NB4 (cell line): ENCODE measurements at regions not wholly inside any gene's neighbourhood (a gene's known extent, or its start where the extent isn't known, plus 50 kb on each side); places are given as distances from the start of the nearest gene placed in this dataset.

Experiments
- DNase-seq: peaks from one replicate; pipeline ENCODE4 v3.0.0; 2010; ENCODE audit warnings: low read depth
- H3K4me3 ChIP-seq: one replicate; pipeline ENCODE4 v1.5.1; 2011; ENCODE audit warnings: mild to moderate bottlenecking, low read depth, low read length, moderate library complexity
- CTCF ChIP-seq: IDR thresholded peaks from one replicate; pipeline ENCODE4 v1.5.1; 2012; ENCODE audit warnings: low read depth, low read length
- MAX ChIP-seq: IDR thresholded peaks from 2 replicates; pipeline ENCODE4 v1.6.1; 2011; ENCODE audit warnings: low read depth, low read length
- MYC ChIP-seq: IDR thresholded peaks from 2 replicates; pipeline ENCODE4 v1.6.1; 2011; ENCODE audit warnings: low read depth, low read length
- POLR2A ChIP-seq: IDR thresholded peaks from 2 replicates; pipeline ENCODE4 v1.6.1; 2011; ENCODE audit warnings: mild to moderate bottlenecking; ENCODE audit not compliant: insufficient read length; ENCODE audit errors: extremely low read depth

DNA sequence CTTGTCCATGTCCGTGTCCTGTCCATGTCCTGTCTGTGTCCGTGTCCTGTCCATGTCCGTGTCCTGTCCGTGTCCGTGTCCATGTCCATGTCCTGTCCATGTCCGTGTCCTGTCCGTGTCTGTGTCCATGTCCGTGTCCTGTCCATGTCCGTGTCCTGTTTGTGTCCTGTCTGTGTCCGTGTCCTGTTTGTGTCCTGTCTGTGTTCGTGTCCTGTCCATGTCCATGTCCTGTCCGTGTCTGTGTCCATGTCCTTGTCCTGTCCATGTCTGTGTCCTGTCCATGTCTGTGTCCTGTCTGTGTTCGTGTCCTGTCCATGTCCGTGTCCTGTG lies 55.0 kb upstream of the BHLHE23 start:
- TF ChIP-seq POLR2A, result no peak
- no peak for TF ChIP-seq MAX
- TF ChIP-seq CTCF, result no peak
- no peak for TF ChIP-seq MYC
- H3K4me3 ChIP-seq, result no peak overlapping the region
- no peak for DNase-seq

DNA sequence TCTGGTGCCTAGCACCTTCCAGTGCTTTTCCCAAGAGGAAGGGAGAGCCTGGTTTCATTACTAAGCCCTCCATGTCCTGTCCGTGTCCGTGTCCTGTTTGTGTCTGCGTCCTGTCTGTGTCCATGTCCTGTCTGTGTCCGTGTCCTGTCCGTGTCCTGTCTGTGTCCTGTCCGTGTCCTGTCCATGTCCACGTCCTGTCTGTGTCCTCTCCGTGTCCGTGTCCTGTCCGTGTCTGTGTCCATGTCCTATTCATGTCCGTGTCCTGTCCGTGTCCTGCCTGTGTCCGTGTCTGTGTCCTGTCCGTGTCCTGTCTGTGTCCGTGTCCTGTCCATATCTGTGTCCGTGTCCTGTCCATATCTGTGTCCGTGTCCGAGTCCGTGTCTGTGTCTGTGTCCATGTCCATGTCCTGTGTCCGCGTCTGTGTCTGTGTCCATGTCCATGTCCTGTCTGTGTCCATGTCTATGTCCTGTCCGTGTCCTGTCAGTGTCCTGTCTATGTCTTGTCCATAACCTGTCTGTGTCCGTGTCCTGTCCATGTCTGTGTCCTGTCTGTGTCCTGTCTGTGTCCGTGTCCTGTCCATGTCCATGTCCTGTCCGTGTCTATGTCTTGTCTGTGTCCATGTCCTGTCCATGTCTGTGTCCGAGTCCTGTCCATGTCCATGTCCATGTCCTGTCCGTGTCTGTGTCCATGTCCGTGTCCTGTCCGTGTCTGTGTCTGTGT lies 54.4 kb upstream of the BHLHE23 start:
- TF ChIP-seq MYC, result no peak
- no peak for TF ChIP-seq CTCF
- TF ChIP-seq MAX, result no peak
- TF ChIP-seq POLR2A, result no peak
- no peak for DNase-seq
- H3K4me3 ChIP-seq, result no peak overlapping the region

DNA sequence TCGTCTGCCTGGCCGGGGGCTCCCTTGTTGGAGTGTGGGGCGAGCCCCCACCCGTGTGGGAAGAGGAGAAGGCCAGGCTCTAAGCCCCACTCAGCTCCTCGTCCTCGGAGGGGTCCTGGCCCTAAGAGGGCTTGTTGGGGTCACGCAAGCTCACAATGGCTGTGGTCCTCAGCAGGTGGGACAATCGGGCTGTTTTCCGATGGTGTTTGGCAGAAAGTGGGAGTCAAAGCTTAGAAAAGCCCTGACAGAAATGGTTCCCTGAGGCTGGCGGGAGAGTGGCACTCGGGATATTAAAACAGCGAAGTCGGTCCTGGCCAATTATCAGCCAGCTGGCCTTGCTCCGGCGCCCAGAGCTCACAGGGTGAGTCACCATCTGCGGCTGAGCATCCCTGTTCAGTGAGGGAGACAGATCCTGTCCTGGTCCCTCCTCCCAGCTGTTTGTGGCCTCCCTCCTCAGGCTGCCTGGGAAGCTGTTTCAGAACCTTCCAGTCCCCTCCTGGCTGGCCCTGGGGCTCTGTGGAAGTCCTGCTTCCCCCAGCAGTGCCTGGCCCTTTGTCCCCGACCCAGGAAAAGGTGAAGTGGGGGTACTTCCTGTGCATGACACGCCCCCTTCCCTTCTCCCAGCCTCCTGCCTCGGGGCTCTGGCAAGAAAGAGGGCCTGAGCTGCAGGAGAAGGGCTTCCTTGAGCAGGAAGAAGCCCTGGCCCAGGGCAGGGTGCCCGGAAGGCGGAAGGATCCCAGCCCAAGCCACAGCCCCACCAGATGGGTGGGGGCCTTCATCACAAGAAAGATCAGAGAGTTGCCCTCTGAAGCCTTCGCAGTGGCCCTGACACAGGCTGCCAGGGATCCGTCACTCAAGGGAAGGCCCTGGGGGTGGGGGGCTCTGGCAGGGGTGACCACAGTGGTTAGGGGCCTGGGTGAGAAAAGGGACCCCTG lies 53.6 kb upstream of the BHLHE23 start:
- no peak for DNase-seq
- no peak overlapping the region for H3K4me3 ChIP-seq
- no peak for TF ChIP-seq CTCF
- no peak for TF ChIP-seq MAX
- no peak for TF ChIP-seq POLR2A

DNA sequence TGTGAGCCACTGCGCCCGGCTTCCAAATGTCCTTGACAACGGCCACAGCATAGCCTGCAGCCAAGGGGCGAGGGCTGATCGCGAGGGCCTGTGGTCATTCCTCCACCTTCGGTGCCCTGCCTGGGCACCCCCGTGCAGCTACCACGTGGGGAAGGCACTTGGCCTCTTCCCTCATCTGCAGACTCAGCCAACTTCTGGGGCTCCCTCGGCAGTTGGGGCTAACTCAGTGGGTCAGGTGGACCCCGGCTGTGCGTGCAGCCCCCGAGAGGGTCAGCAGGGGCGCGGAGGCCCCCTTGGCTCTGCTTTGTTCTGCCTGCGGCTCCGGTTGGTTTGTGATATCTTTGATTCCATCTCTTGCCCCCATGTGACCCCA lies 52.9 kb upstream of the BHLHE23 start:
- TF ChIP-seq POLR2A (no peak), CTCF (no peak)
- H3K4me3 ChIP-seq, result no peak overlapping the region
- DNase-seq, result no peak

GRCh38 chr20:63058696-63059335 lies 52.1 kb upstream of the BHLHE23 start:
- H3K4me3 ChIP-seq, result no peak overlapping the region
- no peak for DNase-seq

More at GRCh38 chr20:63058696-63059335, 52.1 kb upstream of the BHLHE23 start:
- TF ChIP-seq MAX (no peak), POLR2A (no peak), CTCF (no peak), MYC (no peak)
